Esophagus squamous epithelium (tissue), 5 donors: ENCODE measurements at regions not wholly inside any gene's neighbourhood (a gene's known extent, or its start where the extent isn't known, plus 50 kb on each side); places are given as distances from the start of the nearest gene placed in this dataset.

Experiments
- DNase-seq: peaks from one replicate; lab custom pipeline; 2025; lab: John Stamatoyannopoulos, UW
- H3K27ac ChIP-seq, 4 donors: fragments of 200-600 bp; sonication (generic); one replicate each; pipeline ENCODE4 v1.5.1; 2016 to 2019; ENCODE audit warnings: mild to moderate bottlenecking in 1 of 4
- H3K27me3 ChIP-seq, 4 donors: fragments of 200-600 bp; sonication (generic); 1 replicate in 3 of 4; 2 replicates in 1 of 4; pipeline versions ENCODE4 v1.5.1 to v1.6.0; 2017 to 2021; ENCODE audit warnings: antibody characterized with exemption in 1 of 4
- H3K36me3 ChIP-seq, 3 donors: fragments of 200-600 bp; sonication (generic); one replicate each; pipeline ENCODE4 v1.5.1; 2016 to 2019
- H3K4me1 ChIP-seq, 3 donors: fragments of 200-600 bp; sonication (generic); one replicate each; pipeline ENCODE4 v1.5.1; 2017 to 2019
- H3K4me3 ChIP-seq, 4 donors: fragments of 200-600 bp; sonication (generic); 1 replicate in 3 of 4; 2 replicates in 1 of 4; pipeline ENCODE4 v1.5.1; 2016 to 2019; ENCODE audit warnings: mild to moderate bottlenecking in 2 of 4, moderate library complexity in 1 of 4
- H3K9me3 ChIP-seq, 3 donors: fragments of 200-600 bp; sonication (generic); one replicate each; pipeline ENCODE4 v1.5.1; 2016 to 2019
- CTCF ChIP-seq, 6 experiments: fragments of 450-650 bp in 4 of 6; fragments of 200-600 bp in 2 of 6; sonication (generic) in 2 of 6; IDR thresholded peaks; one replicate each; pipeline ENCODE4 v1.5.1; 2016 to 2019; ENCODE audit warnings: antibody characterized with exemption in 6 of 6, mild to moderate bottlenecking in 4 of 6, moderate library complexity in 4 of 6
- POLR2A ChIP-seq, 4 donors: fragments of 450-650 bp; IDR thresholded peaks; one replicate each; pipeline ENCODE4 v1.6.1; 2017; ENCODE audit warnings: antibody characterized with exemption in 4 of 4, mild to moderate bottlenecking in 4 of 4, moderate library complexity in 3 of 4
- WGBS, 2 donors: methylation state at CpG; one replicate each; pipeline ENCODE4 v1.1.5; 2018; 5-methylcytosine and 5-hydroxymethylcytosine counted together
- intact Hi-C: fragments of 100-400 bp; cut with DNase I; formaldehyde crosslinking; loops from one replicate; pipeline ENCODE4 v1.15.0; 2022
- donor health status: DM: yes; HTN: yes; CAD: no.

DNA sequence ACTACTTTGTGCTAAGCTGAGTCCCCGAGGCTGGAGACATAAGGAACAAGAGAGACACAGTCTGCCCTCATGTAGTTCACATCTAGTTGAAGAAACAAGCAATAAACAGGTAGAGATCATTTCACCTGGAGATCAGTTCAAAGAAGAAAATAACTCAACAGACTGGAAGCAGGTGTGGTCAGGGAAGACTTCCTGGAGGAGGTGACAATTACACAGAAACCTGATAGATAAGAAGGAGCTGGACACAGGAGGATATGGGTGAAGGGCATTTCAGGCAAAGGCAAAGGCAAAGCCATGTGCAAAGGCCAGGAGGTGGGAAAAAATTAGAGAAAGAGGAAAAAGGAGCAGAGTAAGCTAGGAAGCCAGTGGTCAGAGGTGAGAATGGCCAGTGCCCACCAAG is 115.6 kb downstream of the MN1 start:
- no peaks in the 10 kb centered on the region for H3K27me3 ChIP-seq
- intact Hi-C loops: no loop called here
- peak overlapping the region in 3 of 4 donors; percentile 53 to 61 (median 55) for H3K27ac ChIP-seq
- no peaks in the 10 kb centered on the region for H3K36me3 ChIP-seq
- no peak overlapping the region for H3K4me3 ChIP-seq
- peaks cover 3 to 21% (median 5%) of the 10 kb centered on the region in 3 donors for H3K4me1 ChIP-seq
- H3K9me3 ChIP-seq: no peaks in the 10 kb centered on the region
- TF ChIP-seq CTCF (IDR thresholded peaks at IDR 0.05) (no peak), POLR2A (IDR thresholded peaks at IDR 0.05) (no peak)
- 83% methylated on average over 1 of the region's 1 CpG; no CpG with 5 or more reads in 1 of the 2 donors for WGBS, 2 donors
- no peak for DNase-seq

- TF ChIP-seq CTCF (IDR thresholded peaks at IDR 0.05): no peak
- no peak for TF ChIP-seq POLR2A (IDR thresholded peaks at IDR 0.05)
- DNase-seq: no peak
- no peaks in the 10 kb centered on the region for H3K9me3 ChIP-seq
- intact Hi-C loops: no loop called here
- H3K36me3 ChIP-seq: no peaks in the 10 kb centered on the region
- WGBS, 2 donors: 69 to 76% methylated on average over 3 to 8 of the region's 10 CpGs
- peaks cover 3 to 21% (median 5%) of the 10 kb centered on the region in 3 donors for H3K4me1 ChIP-seq
- H3K27me3 ChIP-seq: no peaks in the 10 kb centered on the region
- no peak overlapping the region for H3K4me3 ChIP-seq
- H3K27ac ChIP-seq: peak overlapping the region in 3 of 4 donors; percentile 53 to 61 (median 55)
Observed at GRCh38 chr22:27686534-27686933, 115.0 kb downstream of the MN1 start.

DNA sequence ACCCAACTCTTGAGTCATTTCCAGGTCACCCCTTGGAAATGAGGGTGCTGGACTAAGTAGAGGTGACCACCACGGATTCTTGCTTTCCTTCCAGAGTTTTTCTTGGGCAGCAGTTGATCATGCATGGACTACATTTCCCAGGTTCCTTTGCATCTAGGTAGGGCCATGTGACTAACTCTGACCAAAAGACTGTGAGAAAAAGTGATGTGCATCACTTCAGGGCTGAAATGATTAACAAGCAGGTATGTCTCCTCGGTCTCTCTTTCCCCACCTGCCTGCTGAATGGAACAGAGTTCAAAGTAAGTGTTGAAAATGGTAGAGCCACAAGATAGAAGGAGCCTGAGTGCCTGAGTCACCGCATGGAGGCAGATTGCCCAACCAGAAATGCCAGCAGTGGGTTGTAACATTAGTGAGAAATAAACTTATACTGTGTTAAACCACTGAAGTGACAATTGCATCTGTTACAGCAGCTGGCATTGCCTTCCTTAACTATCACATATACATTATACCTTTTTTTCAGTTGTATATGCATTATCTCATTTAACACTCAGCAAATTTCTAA is 113.5 kb downstream of the MN1 start:
- intact Hi-C loops: no loop called here
- Histone ChIP-seq H3K4me1 (peaks cover 3 to 21% (median 5%) of the 10 kb centered on the region in 3 donors), H3K9me3 (no peaks in the 10 kb centered on the region), H3K27me3 (no peaks in the 10 kb centered on the region), H3K27ac (no peak overlapping the region), H3K36me3 (no peaks in the 10 kb centered on the region), H3K4me3 (no peak overlapping the region)
- WGBS, 2 donors: 75 to 85% methylated on average over 3 of the region's 3 CpGs
- DNase-seq: no peak
- TF ChIP-seq POLR2A (IDR thresholded peaks at IDR 0.05) (no peak), CTCF (IDR thresholded peaks at IDR 0.05) (no peak)

DNA sequence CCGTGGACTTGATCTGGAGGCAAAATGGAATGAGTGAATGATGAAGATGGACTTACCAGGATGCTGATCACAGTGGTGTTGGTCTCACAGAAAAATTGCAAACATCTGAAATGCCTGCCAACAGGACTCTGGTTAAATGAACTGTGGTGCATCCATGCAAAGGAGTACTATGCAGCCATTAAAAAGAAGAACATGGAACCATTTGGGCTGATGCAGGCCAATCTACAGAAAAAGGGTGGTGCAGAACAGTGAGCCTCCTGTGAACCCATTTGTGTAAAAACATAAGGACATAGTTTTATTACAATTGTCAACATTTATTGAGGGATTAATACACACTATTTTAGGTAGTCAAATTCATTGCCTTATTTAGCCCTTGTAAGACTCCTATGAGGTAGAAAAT is 111.9 kb downstream of the MN1 start:
- H3K4me3 ChIP-seq: no peak overlapping the region
- H3K27ac ChIP-seq: no peak overlapping the region
- no peaks in the 10 kb centered on the region for H3K27me3 ChIP-seq
- no peaks in the 10 kb centered on the region for H3K36me3 ChIP-seq
- TF ChIP-seq POLR2A (IDR thresholded peaks at IDR 0.05) (no peak), CTCF (IDR thresholded peaks at IDR 0.05) (no peak)
- H3K9me3 ChIP-seq: no peaks in the 10 kb centered on the region
- DNase-seq: no peak
- 76 to 83% methylated on average over 1 of the region's 1 CpG for WGBS, 2 donors
- intact Hi-C loops: no loop called here
- peaks cover 3 to 21% (median 5%) of the 10 kb centered on the region in 3 donors for H3K4me1 ChIP-seq

DNA sequence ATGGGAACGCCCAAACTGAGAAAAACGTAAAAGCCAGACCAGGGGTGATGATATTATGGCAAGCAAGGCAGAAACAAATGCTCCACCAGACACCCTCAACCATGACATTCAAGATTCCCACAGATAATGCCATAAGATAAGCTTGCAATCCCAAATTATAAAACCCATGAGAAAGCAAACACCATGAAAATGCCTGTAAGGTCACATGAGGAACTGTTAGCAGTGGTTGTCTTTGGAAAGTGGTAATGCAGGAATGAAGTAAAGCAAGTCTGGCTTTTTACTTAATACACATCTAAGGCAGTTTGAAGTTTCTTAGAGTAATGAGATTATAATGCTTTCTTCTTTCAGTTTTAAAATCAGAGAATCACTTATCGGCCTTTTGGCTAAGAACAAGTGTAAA is 111.0 kb downstream of the MN1 start:
- Histone ChIP-seq H3K9me3 (no peaks in the 10 kb centered on the region), H3K27me3 (no peaks in the 10 kb centered on the region), H3K4me3 (no peak overlapping the region), H3K36me3 (no peaks in the 10 kb centered on the region), H3K27ac (no peak overlapping the region), H3K4me1 (peaks cover 3 to 17% (median 5%) of the 10 kb centered on the region in 3 donors)
- no peak for DNase-seq
- TF ChIP-seq POLR2A (IDR thresholded peaks at IDR 0.05): no peak
- no peak for TF ChIP-seq CTCF (IDR thresholded peaks at IDR 0.05)
- 59 to 61% methylated on average over 3 of the region's 3 CpGs for WGBS, 2 donors
- intact Hi-C loops: no loop called here
